Panc1 (cell line): ENCODE measurements at regions not wholly inside any gene's neighbourhood (a gene's known extent, or its start where the extent isn't known, plus 50 kb on each side); places are given as distances from the start of the nearest gene placed in this dataset.

Source experiments
- ATAC-seq: fragments of 200-7000 bp; cut with Tn5 transposase; 2 replicates; pipeline ENCODE4 v1.9.1; 2020; ENCODE audit warnings: mild to moderate bottlenecking, moderate library complexity
- BruUV-seq: library from RNA; stranded (reverse); fragments of 400-500 nt; replicated peaks from 2 replicates; lab custom pipeline; 2021; lab: Mats Ljungman, UMichigan
- CTCF ChIA-PET: fragments of 300-600 bp; sonication (Branson Sonifier 250); formaldehyde crosslinking; loops from one replicate; lab custom pipeline; 2022; ENCODE audit warnings: antibody characterized with exemption; lab: Charles Lee
- POLR2A ChIA-PET: fragments of 300-600 bp; sonication (Branson Sonifier 250); formaldehyde crosslinking; loops from one replicate; lab custom pipeline; 2022; ENCODE audit warnings: antibody characterized with exemption; lab: Charles Lee
- DNase-seq: peaks from one replicate; pipeline ENCODE4 v3.0.0-alpha.2; 2010; ENCODE audit warnings: low read depth, low spot score
- H3K27ac ChIP-seq: 2 replicates; pipeline ENCODE4 v1.5.1; 2011; ENCODE audit warnings: mild to moderate bottlenecking, low read length, inconsistent platforms
- H3K27me3 ChIP-seq: fragments of 200-500 bp; sonication (Bioruptor generic); 2 replicates; pipeline ENCODE4 v1.6.0; 2014; ENCODE audit warnings: low read length, inconsistent platforms; ENCODE audit not compliant: control insufficient read depth, insufficient read depth
- H3K36me3 ChIP-seq: fragments of 200-500 bp; sonication (Bioruptor generic); 2 replicates; pipeline ENCODE4 v1.5.1; 2014; ENCODE audit warnings: inconsistent platforms, mild to moderate bottlenecking, low read length, moderate library complexity; ENCODE audit not compliant: control insufficient read depth, insufficient read depth
- H3K4me1 ChIP-seq: 2 replicates; pipeline ENCODE4 v1.5.1; 2011; ENCODE audit warnings: inconsistent platforms, mild to moderate bottlenecking, low read length, moderate library complexity; ENCODE audit not compliant: control insufficient read depth, insufficient read depth
- H3K4me3 ChIP-seq, 2 experiments: 2 replicates each; pipeline ENCODE4 v1.5.1; 2011 to 2012; ENCODE audit warnings: low read depth in 2 of 2, low read length in 2 of 2, mild to moderate bottlenecking in 2 of 2, inconsistent platforms in 1 of 2, moderate library complexity in 1 of 2
- H3K9me3 ChIP-seq: fragments of 200-500 bp; sonication (Bioruptor generic); 2 replicates; pipeline ENCODE4 v1.5.1; 2014; ENCODE audit warnings: low read depth, mild to moderate bottlenecking, inconsistent platforms, low read length, moderate library complexity; ENCODE audit not compliant: control insufficient read depth, insufficient read depth
- POLR2AphosphoS5 ChIP-seq: IDR thresholded peaks from 2 replicates; pipeline ENCODE4 v1.6.1; 2012; ENCODE audit warnings: mild to moderate bottlenecking, low read depth, low read length, moderate library complexity
- SIN3A ChIP-seq: IDR thresholded peaks from 2 replicates; pipeline ENCODE4 v1.6.1; 2012; ENCODE audit warnings: low read depth, mild to moderate bottlenecking, low read length, moderate library complexity, borderline replicate concordance; ENCODE audit not compliant: insufficient read depth
- TCF7L2 ChIP-seq: IDR thresholded peaks from 2 replicates; pipeline ENCODE4 v1.6.1; 2011; ENCODE audit warnings: mild to moderate bottlenecking, low read depth, low read length, inconsistent platforms
- in situ Hi-C: cut with HindIII; loops from 2 replicates; pipeline ENCODE4 v1.10.0; 2016; ENCODE audit warnings: low sequenced_read_pairs, low pct_unique_long_range_greater_than_20kb
- intact Hi-C: fragments of 100-400 bp; cut with micrococcal nuclease; formaldehyde crosslinking; loops from one replicate; pipeline ENCODE4 v1.10.0; 2022; ENCODE audit not compliant: unreplicated experiment
- TF ChIP-seq, protein P1 (sequence below), 2 experiments: IDR thresholded peaks; 2 replicates each; pipeline ENCODE4 v1.6.1; 2011 to 2012; ENCODE audit warnings: low read depth in 2 of 2, control low read depth in 1 of 2, low read length in 1 of 2, mild to moderate bottlenecking in 1 of 2, moderate library complexity in 1 of 2; ENCODE audit not compliant: insufficient read depth in 1 of 2
- TF ChIP-seq, protein P2 (sequence below): fragments of 450-650 bp; IDR thresholded peaks from 2 replicates; pipeline ENCODE4 v1.5.1; 2017; ENCODE audit warnings: mild to moderate bottlenecking

DNA sequence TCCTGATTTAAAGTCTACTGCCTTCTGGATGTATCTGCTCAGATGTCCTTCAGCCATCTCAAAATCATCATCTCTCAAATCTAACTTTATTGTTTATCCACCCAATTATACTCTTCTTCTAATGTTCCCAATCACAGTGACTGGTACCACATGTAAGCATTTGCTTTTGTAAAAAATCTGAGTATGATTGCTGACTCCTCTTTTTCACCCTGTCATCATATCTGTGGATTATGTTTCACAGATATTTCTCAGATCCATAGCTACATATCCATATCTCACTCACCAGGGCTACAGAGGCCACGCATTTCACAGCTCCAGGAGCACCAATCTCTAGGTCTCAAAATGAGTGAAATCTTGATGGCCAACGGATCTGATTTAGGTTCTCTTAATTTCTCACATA is 76.1 kb downstream of the DHRS2 start:
- Histone ChIP-seq H3K4me3 (no peak overlapping the region), H3K36me3 (no peaks in the 10 kb centered on the region), H3K27me3 (no peaks in the 10 kb centered on the region; the same call in none of the 2 replicates), H3K27ac (no peak overlapping the region), H3K4me1 (no peaks in the 10 kb centered on the region), H3K9me3 (no peaks in the 10 kb centered on the region)
- in situ Hi-C loops (no loop called here), intact Hi-C loops (no loop called here)
- ATAC-seq (no peak), DNase-seq (no peak)
- POLR2A ChIA-PET: no interaction called here
- no TSS peak for BruUV-seq
- CTCF ChIA-PET: no interaction called here
- TF ChIP-seq POLR2AphosphoS5: no peak
- TF ChIP-seq, protein P1, sequence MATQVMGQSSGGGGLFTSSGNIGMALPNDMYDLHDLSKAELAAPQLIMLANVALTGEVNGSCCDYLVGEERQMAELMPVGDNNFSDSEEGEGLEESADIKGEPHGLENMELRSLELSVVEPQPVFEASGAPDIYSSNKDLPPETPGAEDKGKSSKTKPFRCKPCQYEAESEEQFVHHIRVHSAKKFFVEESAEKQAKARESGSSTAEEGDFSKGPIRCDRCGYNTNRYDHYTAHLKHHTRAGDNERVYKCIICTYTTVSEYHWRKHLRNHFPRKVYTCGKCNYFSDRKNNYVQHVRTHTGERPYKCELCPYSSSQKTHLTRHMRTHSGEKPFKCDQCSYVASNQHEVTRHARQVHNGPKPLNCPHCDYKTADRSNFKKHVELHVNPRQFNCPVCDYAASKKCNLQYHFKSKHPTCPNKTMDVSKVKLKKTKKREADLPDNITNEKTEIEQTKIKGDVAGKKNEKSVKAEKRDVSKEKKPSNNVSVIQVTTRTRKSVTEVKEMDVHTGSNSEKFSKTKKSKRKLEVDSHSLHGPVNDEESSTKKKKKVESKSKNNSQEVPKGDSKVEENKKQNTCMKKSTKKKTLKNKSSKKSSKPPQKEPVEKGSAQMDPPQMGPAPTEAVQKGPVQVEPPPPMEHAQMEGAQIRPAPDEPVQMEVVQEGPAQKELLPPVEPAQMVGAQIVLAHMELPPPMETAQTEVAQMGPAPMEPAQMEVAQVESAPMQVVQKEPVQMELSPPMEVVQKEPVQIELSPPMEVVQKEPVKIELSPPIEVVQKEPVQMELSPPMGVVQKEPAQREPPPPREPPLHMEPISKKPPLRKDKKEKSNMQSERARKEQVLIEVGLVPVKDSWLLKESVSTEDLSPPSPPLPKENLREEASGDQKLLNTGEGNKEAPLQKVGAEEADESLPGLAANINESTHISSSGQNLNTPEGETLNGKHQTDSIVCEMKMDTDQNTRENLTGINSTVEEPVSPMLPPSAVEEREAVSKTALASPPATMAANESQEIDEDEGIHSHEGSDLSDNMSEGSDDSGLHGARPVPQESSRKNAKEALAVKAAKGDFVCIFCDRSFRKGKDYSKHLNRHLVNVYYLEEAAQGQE (IDR thresholded peaks at IDR 0.05; ENCODE audit: insufficient read depth in 1 of 2, low read depth in 2 of 2, low read length in 1 of 2): no peak
- TF ChIP-seq, protein P2, sequence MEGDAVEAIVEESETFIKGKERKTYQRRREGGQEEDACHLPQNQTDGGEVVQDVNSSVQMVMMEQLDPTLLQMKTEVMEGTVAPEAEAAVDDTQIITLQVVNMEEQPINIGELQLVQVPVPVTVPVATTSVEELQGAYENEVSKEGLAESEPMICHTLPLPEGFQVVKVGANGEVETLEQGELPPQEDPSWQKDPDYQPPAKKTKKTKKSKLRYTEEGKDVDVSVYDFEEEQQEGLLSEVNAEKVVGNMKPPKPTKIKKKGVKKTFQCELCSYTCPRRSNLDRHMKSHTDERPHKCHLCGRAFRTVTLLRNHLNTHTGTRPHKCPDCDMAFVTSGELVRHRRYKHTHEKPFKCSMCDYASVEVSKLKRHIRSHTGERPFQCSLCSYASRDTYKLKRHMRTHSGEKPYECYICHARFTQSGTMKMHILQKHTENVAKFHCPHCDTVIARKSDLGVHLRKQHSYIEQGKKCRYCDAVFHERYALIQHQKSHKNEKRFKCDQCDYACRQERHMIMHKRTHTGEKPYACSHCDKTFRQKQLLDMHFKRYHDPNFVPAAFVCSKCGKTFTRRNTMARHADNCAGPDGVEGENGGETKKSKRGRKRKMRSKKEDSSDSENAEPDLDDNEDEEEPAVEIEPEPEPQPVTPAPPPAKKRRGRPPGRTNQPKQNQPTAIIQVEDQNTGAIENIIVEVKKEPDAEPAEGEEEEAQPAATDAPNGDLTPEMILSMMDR: no peak
- TF ChIP-seq SIN3A: no peak
- TF ChIP-seq TCF7L2: no peak

DNA sequence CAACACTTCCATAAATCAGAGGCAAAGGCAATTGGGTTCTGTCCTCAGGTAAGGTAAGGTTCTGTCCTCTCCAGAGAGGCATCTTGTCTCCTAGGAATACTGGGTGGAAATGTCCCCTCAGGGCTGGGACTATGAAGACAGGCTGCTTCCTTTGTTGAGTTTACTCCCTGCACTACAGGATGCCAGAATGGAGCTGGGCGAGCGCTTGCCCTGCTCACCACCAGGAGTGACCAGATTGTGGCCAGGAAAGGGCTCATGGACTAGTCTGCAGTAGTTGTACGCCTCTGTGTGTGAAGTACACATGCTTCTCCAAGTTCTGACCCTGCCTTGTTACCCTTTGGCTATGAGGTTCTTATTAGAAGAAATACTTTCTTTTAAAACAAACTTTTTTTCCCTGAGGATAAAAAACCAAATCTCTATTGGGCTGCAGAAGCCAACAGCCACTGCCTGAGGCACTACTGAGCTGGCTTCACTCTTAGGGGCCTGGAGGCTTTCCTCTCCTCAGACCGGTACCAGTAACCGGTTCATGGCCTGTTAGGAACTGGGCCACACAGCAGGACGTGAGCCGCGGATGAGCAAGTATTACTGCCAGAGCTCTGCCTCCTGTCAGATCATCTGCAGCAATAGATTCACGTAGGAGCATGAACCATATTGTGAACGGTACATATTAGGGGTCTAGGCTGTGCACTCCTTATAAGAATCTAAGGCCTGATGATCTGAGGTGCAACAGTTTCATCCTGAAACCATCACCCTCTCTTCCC is 83.2 kb downstream of the DHRS2 start:
- Histone ChIP-seq H3K27me3 (no peaks in the 10 kb centered on the region), H3K27ac (no peak overlapping the region), H3K36me3 (no peaks in the 10 kb centered on the region), H3K4me1 (no peaks in the 10 kb centered on the region), H3K4me3 (no peak overlapping the region), H3K9me3 (no peaks in the 10 kb centered on the region)
- POLR2A ChIA-PET: no interaction called here
- in situ Hi-C loops: no loop called here
- no TSS peak for BruUV-seq
- no peak for ATAC-seq
- CTCF ChIA-PET: no interaction called here
- intact Hi-C loops: no loop called here
- DNase-seq: no peak
- TF ChIP-seq, protein P2: no peak
- TF ChIP-seq POLR2AphosphoS5: no peak
- TF ChIP-seq SIN3A: no peak
- TF ChIP-seq TCF7L2: no peak
- TF ChIP-seq, protein P1 (IDR thresholded peaks at IDR 0.05; ENCODE audit: insufficient read depth in 1 of 2, low read depth in 2 of 2, low read length in 1 of 2): no peak
